Epithelial cell of esophagus (primary cell): ENCODE measurements at regions not wholly inside any gene's neighbourhood (a gene's known extent, or its start where the extent isn't known, plus 50 kb on each side); places are given as distances from the start of the nearest gene placed in this dataset.
"Not testable (repeated sequence)": the region's sequence is repeated elsewhere in the genome, so short reads cannot be mapped to it uniquely, and the experiment has no call there.

Experiments
- DNase-seq: peaks from one replicate; pipeline ENCODE4 v3.0.0; 2010; ENCODE audit warnings: low read depth
- H3K4me3 ChIP-seq: 2 replicates; pipeline ENCODE4 v1.5.1; 2011; ENCODE audit warnings: mild to moderate bottlenecking, low read length, control low read depth
- TF ChIP-seq, protein P1 (sequence below): IDR thresholded peaks from 2 replicates; pipeline ENCODE4 v1.5.1; 2011; ENCODE audit warnings: low read depth, mild to moderate bottlenecking, low read length, control low read depth, inconsistent platforms; ENCODE audit not compliant: insufficient read depth; ENCODE audit errors: missing control alignments

DNA sequence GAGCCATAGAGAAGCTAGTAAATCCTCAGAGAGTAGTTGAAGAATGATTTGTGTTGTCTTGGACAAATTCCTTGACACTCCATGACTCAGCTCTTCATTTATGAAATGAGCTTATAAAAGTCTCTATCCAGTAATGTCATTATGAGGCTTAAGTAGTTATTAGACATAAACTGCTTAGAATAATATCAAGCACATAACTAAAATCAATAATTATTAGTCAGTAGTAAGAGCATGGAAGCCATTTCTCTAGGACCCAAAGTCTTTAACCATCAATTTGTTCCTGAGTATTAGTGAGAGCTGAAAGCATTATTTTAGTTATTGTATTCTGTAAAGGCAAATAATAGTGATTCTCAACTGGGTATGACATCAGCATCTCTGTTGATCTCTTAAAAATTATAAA is 1140.2 kb downstream of the HACE1 start:
- no peak for DNase-seq
- TF ChIP-seq, protein P1, sequence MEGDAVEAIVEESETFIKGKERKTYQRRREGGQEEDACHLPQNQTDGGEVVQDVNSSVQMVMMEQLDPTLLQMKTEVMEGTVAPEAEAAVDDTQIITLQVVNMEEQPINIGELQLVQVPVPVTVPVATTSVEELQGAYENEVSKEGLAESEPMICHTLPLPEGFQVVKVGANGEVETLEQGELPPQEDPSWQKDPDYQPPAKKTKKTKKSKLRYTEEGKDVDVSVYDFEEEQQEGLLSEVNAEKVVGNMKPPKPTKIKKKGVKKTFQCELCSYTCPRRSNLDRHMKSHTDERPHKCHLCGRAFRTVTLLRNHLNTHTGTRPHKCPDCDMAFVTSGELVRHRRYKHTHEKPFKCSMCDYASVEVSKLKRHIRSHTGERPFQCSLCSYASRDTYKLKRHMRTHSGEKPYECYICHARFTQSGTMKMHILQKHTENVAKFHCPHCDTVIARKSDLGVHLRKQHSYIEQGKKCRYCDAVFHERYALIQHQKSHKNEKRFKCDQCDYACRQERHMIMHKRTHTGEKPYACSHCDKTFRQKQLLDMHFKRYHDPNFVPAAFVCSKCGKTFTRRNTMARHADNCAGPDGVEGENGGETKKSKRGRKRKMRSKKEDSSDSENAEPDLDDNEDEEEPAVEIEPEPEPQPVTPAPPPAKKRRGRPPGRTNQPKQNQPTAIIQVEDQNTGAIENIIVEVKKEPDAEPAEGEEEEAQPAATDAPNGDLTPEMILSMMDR, result no peak
- H3K4me3 ChIP-seq, result no peak overlapping the region

DNA sequence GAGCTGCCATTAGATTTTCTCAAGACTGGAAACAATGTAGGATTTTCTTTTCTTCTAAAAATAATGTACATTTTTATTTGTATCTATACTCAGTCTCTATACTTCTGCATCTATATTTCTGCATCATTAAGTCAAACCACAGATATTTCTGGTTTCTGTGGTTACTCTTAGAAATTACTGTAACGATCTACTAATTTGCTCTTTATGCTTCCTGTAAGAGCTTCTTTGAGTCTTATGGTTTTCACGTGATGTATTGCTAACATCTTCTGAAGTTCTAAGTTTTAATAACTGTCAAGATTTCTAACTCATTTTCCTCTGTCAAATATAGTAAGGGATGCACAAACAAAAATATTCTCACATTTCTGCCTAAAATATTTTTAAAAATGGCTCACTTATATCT is 1144.5 kb downstream of the HACE1 start:
- TF ChIP-seq, protein P1, result no peak
- DNase-seq, result no peak
- no peak overlapping the region for H3K4me3 ChIP-seq

DNA sequence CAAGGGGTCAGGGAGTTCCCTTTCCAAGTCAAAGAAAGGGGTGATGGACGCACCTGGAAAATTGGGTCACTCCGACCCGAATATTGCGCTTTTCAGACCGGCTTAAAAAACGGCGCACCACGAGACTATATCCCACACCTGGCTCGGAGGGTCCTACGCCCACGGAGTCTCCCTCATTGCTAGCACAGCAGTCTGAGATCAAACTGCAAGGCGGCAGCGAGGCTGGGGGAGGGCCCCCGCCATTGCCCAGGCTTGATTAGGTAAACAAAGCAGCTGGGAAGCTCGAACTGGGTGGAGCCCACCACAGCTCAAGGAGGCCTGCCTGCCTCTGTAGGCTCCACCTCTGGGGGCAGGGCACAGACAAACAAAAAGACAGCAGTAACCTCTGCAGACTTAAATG is 1150.5 kb downstream of the HACE1 start:
- H3K4me3 ChIP-seq, DNase-seq: not testable (repeated sequence)

DNA sequence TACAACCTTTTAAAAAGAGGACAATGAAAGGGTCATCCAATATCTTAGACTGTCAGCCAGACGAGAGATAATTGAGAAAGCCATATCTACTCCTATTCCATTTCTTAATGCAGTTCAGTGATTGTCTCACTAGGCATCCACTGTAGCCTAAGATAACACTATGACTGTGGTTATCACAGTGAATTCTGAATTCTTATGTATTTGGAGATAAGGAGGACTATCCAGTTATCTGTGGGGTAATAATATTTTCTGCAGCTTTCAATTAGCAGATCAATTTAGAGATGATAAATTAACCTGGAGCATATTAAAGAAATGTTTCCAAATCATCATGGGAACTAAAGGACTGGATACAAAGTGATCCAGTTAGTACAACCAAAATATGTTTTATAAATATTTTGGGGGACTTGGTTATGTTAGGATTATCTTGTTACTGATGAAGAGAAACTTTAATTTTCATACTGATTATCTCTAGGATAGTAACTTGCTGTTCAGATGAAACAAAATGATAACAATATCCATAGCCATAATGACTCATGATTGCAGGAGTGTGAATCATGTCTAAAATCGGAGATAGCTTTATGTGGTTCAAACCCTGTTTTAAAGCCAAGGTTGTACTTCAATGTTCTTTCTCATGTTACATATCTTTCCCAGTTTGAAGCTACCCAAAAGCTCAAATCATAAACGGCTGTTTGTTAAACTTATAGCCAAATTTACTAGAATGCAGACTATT is 1152.0 kb downstream of the HACE1 start:
- DNase-seq, result peak; percentile 4
- H3K4me3 ChIP-seq, result no peak overlapping the region

DNA sequence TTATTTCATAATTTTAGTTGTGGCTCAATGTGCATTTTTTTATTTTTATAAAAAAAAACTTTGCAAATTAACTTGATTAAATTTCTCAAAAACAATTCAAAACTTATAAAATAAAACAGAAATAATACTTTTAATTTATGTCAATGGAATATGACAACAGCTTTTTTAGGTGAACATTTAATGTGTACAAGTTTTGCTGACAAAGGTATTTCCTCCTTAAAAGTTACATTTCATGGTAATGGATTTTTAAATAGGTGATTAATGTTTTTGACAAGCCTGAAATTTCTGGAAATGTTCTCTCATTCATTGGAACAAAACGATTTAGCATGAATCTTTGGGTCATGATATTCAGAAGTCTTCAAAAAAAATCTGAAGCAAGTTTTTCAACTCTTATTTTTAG is 1160.0 kb downstream of the HACE1 start:
- no peak overlapping the region for H3K4me3 ChIP-seq
- DNase-seq, result no peak
- TF ChIP-seq, protein P1, result no peak

More for the DNA sequence above, 1152.0 kb downstream of the HACE1 start:
- TF ChIP-seq, protein P1, result no peak

DNA sequence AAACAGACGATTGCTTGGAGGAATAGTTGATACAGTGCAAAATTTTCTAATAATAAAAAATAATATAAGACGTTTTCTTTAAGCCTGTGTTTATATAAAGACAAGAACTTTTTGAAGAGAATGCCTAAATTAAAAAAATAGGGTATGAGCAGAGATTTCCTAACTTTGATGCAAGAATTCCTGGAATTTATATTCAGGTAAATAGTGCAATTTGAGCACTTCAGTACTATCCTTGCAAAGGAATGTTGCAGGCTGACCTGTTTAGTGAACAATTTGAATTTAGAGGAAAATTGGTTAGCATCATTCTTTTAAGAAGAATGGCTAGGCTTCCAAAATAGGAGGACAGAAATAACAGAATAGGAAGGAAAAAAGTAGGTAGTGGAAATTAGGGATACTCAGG is 1172.3 kb downstream of the HACE1 start:
- TF ChIP-seq, protein P1, result no peak
- H3K4me3 ChIP-seq, result no peak overlapping the region
- no peak for DNase-seq

DNA sequence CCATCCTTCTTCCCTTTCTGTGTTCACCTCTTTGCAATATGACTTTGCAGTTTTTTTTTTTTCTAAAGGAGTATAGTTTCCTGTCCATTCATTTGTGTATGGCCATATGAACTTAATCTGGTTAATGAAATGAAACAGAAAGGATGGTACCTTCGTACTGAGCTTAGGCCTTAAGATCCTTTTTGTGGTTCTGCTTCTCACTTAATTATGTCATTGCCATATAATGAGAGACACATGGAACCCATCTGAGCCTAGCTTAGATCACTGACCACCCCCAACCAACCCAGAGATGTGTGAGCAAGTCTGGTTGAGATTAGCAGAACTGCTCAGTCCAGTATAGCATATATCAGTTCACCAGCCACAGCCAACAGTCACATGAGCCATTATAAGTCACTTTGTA is 1179.6 kb downstream of the HACE1 start:
- TF ChIP-seq, protein P1, result no peak
- H3K4me3 ChIP-seq, result no peak overlapping the region
- no peak for DNase-seq

DNA sequence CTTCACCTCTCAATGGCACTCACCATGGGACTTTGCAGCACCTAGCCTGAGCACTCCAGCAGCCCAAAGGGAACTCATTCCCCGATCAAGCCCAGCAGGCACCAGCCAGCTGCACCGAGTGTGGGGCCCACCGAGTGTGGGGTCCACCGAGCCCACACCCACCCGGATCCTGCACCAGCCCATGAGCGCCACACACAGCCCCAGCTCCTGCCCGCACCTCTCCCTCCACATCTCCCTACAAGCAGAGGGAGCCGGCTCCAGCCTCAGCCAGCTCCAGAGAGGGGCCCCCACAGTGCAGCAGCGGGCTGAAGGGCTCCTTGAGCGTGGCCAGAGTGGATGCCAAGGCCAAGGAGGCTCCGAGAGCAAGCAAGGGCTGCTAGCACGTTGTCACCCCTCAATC is 1182.4 kb downstream of the HACE1 start:
- no peak for DNase-seq
- TF ChIP-seq, protein P1, result no peak
- no peak overlapping the region for H3K4me3 ChIP-seq
